Stimulated activated CD8-positive, alpha-beta memory T cell treated with anti-CD3 and anti-CD28 coated beads, Interleukin-4, amount 100 ng/mL, for 48 hours (primary cell): ENCODE measurements at regions not wholly inside any gene's neighbourhood (a gene's known extent, or its start where the extent isn't known, plus 50 kb on each side); places are given as distances from the start of the nearest gene placed in this dataset.

ENCODE experiments used
- DNase-seq: peaks from one replicate; pipeline ENCODE4 v3.0.0-alpha.2; 2020

GRCh38 chr13:105259426-105259825, 1276.0 kb downstream of the EFNB2 start:
- no peak for DNase-seq

GRCh38 chr13:105255472-105255871, 1280.0 kb downstream of the EFNB2 start:
- DNase-seq, result no peak

GRCh38 chr13:105251293-105251692, 1284.2 kb downstream of the EFNB2 start:
- no peak for DNase-seq

- no peak for DNase-seq
These were observed 1287.6 kb downstream of the EFNB2 start for GRCh38 chr13:105247830-105248229.

GRCh38 chr13:105240371-105240770, 1295.1 kb downstream of the EFNB2 start:
- no peak for DNase-seq

- DNase-seq, result no peak
These were observed 1303.0 kb downstream of the EFNB2 start for GRCh38 chr13:105232439-105232838.

GRCh38 chr13:105232006-105232405, 1303.5 kb downstream of the EFNB2 start:
- no peak for DNase-seq

- DNase-seq, result no peak
These were observed 1303.9 kb downstream of the EFNB2 start for GRCh38 chr13:105231579-105231978.

GRCh38 chr13:105220881-105221280, 1314.6 kb downstream of the EFNB2 start:
- DNase-seq, result no peak

GRCh38 chr13:105220063-105220462, 1315.4 kb downstream of the EFNB2 start:
- no peak for DNase-seq

- no peak for DNase-seq
These were observed 1315.8 kb downstream of the EFNB2 start for GRCh38 chr13:105219651-105220050.

GRCh38 chr13:105213512-105213911, 1322.0 kb downstream of the EFNB2 start:
- no peak for DNase-seq

GRCh38 chr13:105207572-105208293, 1327.7 kb downstream of the EFNB2 start:
- no peak for DNase-seq

GRCh38 chr13:105202354-105202753, 1333.1 kb downstream of the EFNB2 start:
- no peak for DNase-seq

- DNase-seq, result no peak
These were observed 1334.1 kb downstream of the EFNB2 start for GRCh38 chr13:105201351-105201750.

GRCh38 chr13:105200181-105200580, 1335.3 kb downstream of the EFNB2 start:
- no peak for DNase-seq

- DNase-seq, result no peak
These were observed 1339.4 kb downstream of the EFNB2 start for GRCh38 chr13:105196052-105196451.

GRCh38 chr13:105193026-105193425, 1342.4 kb downstream of the EFNB2 start:
- no peak for DNase-seq

GRCh38 chr13:105184201-105184600, 1351.3 kb downstream of the EFNB2 start:
- no peak for DNase-seq

GRCh38 chr13:105177265-105177900, 1358.1 kb downstream of the EFNB2 start:
- DNase-seq, result no peak

GRCh38 chr13:105170438-105170837, 1365.0 kb downstream of the EFNB2 start:
- DNase-seq, result no peak

GRCh38 chr13:105168295-105168694, 1367.2 kb downstream of the EFNB2 start:
- DNase-seq, result no peak

- no peak for DNase-seq
These were observed 1368.1 kb downstream of the EFNB2 start for GRCh38 chr13:105167385-105167784.

- no peak for DNase-seq
These were observed 1369.9 kb downstream of the EFNB2 start for GRCh38 chr13:105165449-105166125.
